Erythroblast (primary cell): ENCODE measurements at regions not wholly inside any gene's neighbourhood (a gene's known extent, or its start where the extent isn't known, plus 50 kb on each side); places are given as distances from the start of the nearest gene placed in this dataset.

Experiments used
- DNase-seq, 2 experiments: peaks; one replicate each; lab custom pipeline; 2025; lab: John Stamatoyannopoulos, UW
- GATA1 ChIP-seq: IDR thresholded peaks from 2 replicates; pipeline ENCODE4 v1.6.1; 2011; ENCODE audit warnings: low read depth, mild to moderate bottlenecking, control low read depth, low read length, moderate library complexity
- POLR2A ChIP-seq: IDR thresholded peaks from 2 replicates; pipeline ENCODE4 v1.6.1; 2011; ENCODE audit warnings: mild to moderate bottlenecking, low read length

DNA sequence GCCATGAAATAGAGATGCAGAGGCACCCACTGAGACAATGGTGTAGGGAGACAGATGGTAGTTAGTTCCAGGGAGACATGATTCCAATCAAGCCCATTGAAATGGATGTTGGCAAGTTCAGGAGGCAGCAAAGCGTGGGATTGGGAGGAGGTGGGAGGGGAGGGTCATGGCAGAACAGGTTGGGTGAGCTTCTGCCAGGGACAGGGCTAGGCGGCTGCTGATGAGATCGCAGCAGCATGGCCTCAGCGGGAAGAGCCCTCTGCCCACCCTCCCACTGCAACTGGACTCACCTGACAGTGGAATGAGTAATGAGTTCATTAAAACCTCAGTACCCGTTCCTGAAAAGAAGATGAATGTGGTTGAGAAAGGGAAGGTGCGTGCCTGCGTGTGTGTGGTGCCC is 418.2 kb downstream of the CDK5RAP2 start:
- TF ChIP-seq GATA1 (no peak), POLR2A (no peak)
- DNase-seq = no peak

DNA sequence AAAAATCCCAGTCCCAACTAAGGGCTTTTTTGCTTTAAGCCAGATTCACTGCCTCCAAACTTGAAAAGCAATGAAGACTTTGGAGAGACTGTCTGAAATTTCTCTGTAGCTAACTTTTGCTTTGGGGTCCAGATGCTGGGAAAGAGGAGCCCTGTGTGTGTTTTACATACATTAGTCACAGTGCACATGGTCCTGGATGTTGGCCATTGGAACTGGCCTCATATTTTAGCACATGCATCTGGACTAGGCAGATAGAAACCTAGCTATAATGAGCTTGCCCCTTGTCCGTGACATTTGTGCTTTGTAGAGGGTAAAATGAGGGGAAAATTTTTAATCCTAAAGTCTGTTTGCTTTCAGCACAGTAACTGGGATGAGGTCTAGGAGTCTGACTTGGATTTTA is 421.7 kb downstream of the CDK5RAP2 start:
- TF ChIP-seq POLR2A = no peak
- no peak for TF ChIP-seq GATA1
- DNase-seq = no peak

DNA sequence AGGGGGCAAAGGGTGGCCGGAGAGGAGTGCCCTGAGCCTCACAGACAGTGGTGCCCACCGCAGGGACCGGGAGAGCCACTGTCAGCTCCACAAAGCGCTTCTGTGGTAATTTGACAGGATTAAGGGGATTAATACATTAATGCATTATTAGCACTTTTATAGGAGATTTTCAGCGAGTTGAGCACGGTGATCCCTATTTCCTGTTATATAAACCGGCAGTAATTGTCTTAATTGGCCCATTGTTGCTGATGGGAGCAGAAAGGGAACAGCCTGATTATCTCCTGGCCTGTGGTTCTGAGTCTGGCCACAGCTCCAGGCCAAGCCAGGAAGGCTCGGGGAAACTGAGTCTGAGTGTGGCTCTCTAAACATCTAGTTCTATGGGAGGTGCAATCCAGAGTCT is 423.6 kb downstream of the CDK5RAP2 start:
- TF ChIP-seq GATA1 = no peak
- no peak for TF ChIP-seq POLR2A
- DNase-seq = no peak

DNA sequence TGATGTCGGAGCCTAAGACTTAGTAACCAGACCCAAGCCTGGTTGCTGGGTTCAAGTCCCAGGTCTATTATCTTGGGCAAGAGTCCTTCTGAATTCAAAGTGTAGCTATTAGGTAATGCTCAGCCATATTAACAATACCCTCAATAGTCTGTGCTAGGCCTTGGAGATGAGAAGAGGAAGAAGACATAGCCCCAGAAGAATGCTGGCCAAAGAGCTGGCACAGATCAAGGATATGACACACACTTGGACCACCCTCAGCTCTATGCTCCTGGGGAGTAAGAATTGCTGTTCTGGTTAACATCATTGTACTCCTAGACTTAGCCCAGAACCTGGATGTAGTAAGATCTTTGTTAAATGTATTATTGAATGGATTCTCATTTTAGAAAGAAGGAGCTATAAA is 426.7 kb downstream of the CDK5RAP2 start:
- DNase-seq = no peak
- TF ChIP-seq GATA1 (no peak), POLR2A (no peak)

DNA sequence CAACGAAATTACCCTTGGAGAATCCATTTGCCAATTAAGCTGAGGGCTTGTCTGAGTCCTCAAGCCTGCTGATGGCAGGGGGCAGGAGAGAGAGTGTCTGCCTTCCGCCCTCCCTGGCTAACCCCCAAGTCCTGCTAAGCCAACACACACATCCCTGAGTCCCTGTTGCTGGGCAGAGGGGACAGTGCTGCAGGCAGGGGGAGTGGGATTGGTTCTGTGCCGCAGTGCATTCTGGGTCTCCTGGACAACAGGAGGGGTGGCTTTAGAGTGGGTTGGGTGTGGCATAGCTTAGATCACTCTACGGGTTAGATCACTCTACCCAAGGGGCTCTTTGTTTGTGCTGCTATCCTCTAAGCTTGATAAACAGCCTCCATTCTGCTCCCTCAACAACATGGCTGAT is 427.7 kb downstream of the CDK5RAP2 start:
- TF ChIP-seq GATA1 (no peak), POLR2A (no peak)
- peak in 1 of 2 experiments; percentile 2 for DNase-seq

DNA sequence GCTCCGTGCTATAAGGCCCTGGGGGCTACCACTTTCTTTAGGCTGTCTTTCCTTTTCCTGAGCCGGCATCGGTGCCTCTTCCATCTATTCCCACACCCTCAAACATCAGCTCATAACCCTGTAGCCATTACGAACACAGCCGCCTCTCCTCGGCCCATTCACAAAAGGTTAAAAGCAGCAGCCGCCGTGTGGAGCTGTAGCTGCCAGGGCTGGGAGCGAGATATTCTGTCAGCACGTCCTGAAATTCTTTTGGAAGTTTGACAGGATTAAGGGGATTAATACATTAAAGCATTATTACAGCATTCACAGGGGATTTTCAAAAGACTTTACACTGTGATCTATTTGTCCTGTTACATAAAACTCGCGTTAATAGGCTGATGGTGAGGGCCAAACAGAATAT is 428.2 kb downstream of the CDK5RAP2 start:
- TF ChIP-seq GATA1 (no peak), POLR2A (no peak)
- DNase-seq = no peak

DNA sequence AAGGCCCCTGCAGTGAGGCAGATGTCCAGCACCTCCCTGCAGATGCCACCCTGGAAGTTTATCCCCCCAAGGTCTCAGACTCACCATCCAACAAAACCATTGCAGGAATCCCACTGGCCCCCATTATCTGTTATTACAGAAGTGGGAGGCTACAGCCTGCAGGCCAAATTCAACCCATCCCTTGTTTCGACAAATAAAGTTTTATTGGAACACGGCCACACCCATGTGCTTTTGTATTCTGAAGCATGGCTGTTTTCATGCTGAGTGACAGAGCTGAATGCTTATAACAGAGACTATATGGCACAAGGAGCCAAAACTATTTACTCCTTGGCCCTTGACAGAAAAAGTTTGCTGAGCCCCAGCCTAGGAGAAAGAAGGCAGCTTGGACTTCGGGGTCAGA is 428.8 kb downstream of the CDK5RAP2 start:
- TF ChIP-seq GATA1 (no peak), POLR2A (no peak)

DNA sequence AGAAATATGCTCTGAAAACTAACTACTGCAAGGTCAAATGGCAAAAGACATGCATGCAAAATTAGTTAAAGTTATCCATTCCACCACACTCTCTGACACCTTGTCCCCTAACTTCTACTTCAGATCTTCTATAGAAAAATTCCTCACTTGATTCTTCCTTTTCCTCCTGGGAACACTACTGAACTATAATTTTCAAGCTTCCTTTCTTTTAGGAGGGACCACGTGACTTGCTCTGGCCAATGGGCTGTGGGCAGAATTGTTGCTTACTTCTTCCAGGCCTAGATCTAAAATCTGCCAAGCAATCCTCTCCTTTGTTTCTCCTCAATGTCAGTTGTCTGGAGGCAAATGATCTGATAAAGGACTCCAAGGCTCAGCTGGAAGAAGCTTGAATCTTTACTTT is 441.0 kb downstream of the CDK5RAP2 start:
- TF ChIP-seq GATA1 (no peak), POLR2A (no peak)
- no peak for DNase-seq

More for the DNA sequence above, 428.8 kb downstream of the CDK5RAP2 start:
- no peak for DNase-seq

DNA sequence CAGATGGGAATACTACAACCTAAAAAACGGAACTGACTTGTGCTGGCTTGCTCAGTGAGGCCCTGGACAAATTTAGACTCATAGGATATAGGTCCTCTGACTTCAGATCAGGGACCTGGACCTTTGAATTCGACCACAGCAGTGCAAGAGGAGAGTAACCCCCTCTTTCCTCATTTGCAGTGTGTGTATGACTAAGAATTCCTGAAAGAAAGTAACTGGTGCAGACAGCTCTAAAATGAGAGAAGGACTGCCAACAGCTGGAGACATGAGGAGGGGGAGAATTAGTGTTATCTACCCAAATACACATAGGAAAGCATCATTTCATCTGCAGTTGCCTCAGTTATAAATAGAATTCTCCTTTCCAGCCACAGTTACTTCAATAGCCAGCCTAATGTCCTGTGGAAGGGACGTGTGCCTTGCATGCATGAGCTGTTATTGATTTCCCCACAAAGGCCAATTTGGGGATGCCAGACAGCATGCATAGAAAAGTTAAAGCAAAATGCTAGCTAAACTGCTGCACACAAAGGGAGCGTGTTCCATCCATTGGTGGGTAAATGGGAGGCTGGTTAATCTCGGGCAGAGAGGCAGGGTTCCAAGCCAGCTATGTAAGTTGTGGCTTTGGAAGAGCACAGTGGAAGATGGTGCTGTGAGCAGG is 442.7 kb downstream of the CDK5RAP2 start:
- TF ChIP-seq POLR2A = no peak
- no peak for TF ChIP-seq GATA1
- DNase-seq = no peak

DNA sequence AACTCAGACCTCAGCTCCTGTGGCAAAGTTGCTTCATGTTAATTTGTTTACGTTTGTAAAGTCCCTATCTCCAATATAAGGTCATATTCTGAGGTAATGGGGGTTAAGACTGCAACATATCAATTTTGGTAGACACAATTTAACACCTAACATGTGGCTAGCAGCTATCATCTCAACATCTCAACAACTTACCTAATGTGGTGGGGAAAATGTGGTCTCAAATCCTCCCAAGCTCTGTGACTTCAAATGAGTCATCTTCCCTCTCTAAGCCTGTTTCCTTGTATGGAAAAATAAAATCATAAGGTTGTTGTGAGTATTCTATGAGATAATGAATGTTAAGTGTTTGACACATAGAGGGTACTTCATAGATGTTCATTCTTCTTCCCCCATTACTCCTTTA is 443.3 kb downstream of the CDK5RAP2 start:
- DNase-seq = no peak

DNA sequence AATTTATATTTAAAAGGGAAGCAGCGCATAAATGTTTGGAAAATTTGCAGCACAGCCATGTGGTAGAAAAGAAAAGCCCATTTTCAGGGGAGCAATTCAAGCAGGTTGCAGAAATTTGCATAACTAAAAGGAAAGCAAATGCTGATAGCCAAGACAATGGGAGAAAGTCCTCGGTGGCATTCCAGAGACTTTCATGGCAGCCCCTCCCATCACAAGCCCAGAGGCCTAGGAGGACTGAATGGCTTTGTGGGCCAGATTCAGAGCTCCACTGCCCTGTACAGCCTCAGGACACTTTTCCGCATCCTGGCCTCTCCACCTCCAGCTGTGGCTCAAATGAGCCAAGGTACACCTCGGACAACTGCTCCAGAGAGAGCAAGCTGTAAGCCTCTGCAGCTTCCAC is 462.9 kb downstream of the CDK5RAP2 start:
- DNase-seq = no peak
- TF ChIP-seq POLR2A (no peak), GATA1 (no peak)

More for the DNA sequence above, 443.3 kb downstream of the CDK5RAP2 start:
- no peak for TF ChIP-seq POLR2A
- no peak for TF ChIP-seq GATA1

DNA sequence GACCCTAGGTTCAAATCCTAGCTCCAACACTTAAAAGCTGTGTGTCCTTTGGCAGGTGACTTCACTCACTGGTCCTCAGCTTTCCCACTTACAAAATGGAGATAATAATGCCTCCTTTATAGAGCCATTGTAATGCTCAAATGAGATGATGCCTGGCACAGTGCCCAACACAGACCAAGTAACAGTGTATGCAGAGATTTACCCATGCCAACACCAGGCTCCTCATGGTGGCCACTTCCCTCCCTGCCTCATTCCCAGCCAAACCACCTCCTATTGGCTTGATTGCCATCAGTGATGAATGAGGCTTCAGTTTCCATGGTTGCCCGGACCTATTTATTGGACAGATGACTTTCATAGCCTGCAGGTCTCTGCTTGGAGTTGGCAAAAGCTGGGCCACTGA is 469.4 kb downstream of the CDK5RAP2 start:
- TF ChIP-seq POLR2A (no peak), GATA1 (no peak)
- DNase-seq = no peak

DNA sequence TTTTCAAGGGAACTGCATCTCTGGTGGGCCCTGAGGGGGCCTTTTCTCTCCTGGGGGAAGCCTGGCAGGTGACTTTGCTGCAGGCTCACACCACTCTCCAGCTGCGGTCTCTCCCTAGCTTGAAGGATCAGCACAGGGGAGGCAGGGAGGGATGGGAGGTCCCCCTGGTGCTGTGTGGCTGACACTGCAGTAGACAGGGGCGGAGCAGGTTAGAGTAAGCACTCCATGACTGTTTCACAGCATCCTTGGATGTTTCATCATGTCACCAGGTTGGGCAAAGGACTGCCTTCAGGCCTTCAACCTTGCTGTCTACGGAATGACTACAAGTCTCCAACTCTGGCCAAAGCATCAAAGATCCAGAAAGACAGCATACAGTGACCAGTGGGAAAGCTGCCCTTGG is 470.7 kb downstream of the CDK5RAP2 start:
- no peak for TF ChIP-seq POLR2A
- TF ChIP-seq GATA1 = no peak
- peak; percentile 19 to 67 for DNase-seq

DNA sequence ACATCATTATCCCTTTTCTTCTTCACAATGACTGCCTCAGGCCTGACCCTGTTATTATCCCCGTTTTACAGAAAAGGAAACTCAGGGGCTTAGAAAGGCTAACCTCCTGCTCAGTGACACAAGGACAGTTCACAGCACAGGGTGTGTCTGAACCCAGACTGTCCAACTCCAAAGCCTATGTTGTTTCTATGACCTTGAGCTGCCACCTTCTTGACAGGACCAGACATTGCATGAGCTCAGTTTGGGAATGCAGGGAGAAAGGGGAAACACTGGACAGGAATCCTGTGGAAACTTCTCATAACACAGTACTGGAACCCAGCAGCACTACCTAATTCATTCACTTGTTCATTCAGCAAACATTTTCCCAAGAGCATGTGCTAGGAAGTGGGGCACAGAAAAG is 472.8 kb downstream of the CDK5RAP2 start:
- DNase-seq = no peak
- TF ChIP-seq GATA1 = no peak
- TF ChIP-seq POLR2A = no peak

DNA sequence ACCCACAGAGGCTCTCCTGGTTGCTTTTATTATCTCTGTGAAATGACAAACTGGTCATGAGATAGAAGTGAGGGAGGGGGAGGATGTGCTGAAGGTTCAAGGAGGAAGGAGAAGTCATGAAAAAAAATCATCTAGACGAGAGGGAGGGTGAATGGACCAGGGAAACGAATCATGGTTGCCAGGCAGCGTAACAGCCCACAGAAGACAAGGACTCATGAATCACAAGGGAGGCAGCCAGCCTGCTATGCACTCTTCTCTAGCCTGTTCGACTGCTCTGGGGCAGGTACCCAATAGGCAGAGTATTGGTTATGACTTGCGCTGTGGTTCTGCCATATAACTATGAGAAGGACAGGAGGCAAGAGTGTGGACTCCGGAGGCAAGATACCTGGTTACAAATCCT is 475.2 kb downstream of the CDK5RAP2 start:
- TF ChIP-seq POLR2A = no peak
- no peak for TF ChIP-seq GATA1
- DNase-seq = no peak

DNA sequence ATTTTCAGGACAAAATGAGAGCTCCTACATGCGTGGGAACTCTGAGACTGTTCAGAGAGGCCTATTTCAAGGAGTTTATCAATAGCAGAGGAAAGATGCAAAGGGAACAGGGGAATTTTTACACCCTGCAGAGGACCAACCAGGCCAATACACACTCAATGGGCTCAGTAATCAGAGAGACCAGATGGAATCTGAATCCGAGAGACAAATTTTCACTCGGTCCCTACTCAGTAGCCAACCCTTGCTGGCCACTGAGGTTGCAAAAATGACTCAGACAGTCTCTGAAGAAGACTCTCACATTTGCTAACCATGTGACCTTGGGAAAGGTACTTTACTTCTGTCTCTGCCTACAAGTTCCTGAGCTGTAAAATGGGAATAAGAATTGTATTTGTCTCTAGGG is 479.4 kb downstream of the CDK5RAP2 start:
- DNase-seq = no peak

More for the DNA sequence above, 479.4 kb downstream of the CDK5RAP2 start:
- TF ChIP-seq POLR2A (no peak), GATA1 (no peak)
